Neural progenitor cell (in vitro differentiated cells): ENCODE measurements at regions not wholly inside any gene's neighbourhood (a gene's known extent, or its start where the extent isn't known, plus 50 kb on each side); places are given as distances from the start of the nearest gene placed in this dataset.

ENCODE experiments used
- CTCF ChIP-seq: fragments of 200-600 bp; sonication (generic); IDR thresholded peaks from 2 replicates; pipeline ENCODE4 v1.5.1; 2017; ENCODE audit warnings: antibody characterized with exemption, mild to moderate bottlenecking
- EZH2 ChIP-seq: fragments of 200-600 bp; sonication (generic); IDR thresholded peaks from 2 replicates; pipeline ENCODE4 v1.6.1; 2017; ENCODE audit warnings: antibody characterized with exemption, mild to moderate bottlenecking, moderate library complexity
- EZH2phosphoT487 ChIP-seq: fragments of 200-600 bp; sonication (generic); IDR thresholded peaks from 2 replicates; pipeline ENCODE4 v1.6.1; 2017; ENCODE audit warnings: antibody characterized with exemption

GRCh38 chr18:53850902-53851301, 373.6 kb downstream of the MBD2 start:
- no peak for TF ChIP-seq CTCF
- TF ChIP-seq EZH2 = no peak
- peak; percentile 57 for TF ChIP-seq EZH2phosphoT487
